Gastrocnemius medialis (tissue), 4 donors: ENCODE measurements at regions not wholly inside any gene's neighbourhood (a gene's known extent, or its start where the extent isn't known, plus 50 kb on each side); places are given as distances from the start of the nearest gene placed in this dataset.

Source experiments
- ATAC-seq, 2 donors: fragments of 150-250 bp; one replicate each; pipeline ENCODE4 v1.9.1; 2016
- DNase-seq, 2 donors: peaks; one replicate each; pipeline ENCODE4 v3.0.0-alpha.2; 2019
- H3K27ac ChIP-seq, 4 donors: fragments of 200-600 bp; sonication (generic); 1 replicate in 1 of 4; 2 replicates in 3 of 4; pipeline ENCODE4 v1.5.1; 2016 to 2018; ENCODE audit warnings: mild to moderate bottlenecking in 2 of 4, moderate library complexity in 1 of 4
- H3K27me3 ChIP-seq, 3 donors: fragments of 200-600 bp; sonication (generic) in 2 of 3; 1 replicate in 1 of 3; 2 replicates in 2 of 3; pipeline versions ENCODE4 v1.5.1 to v1.6.0; 2016 to 2019; ENCODE audit warnings: mild to moderate bottlenecking in 1 of 3, moderate library complexity in 1 of 3
- H3K36me3 ChIP-seq, 2 donors: fragments of 200-600 bp; sonication (generic) in 1 of 2; one replicate each; pipeline ENCODE4 v1.5.1; 2017 to 2018
- H3K4me1 ChIP-seq, 2 donors: fragments of 200-600 bp; sonication (generic) in 1 of 2; one replicate each; pipeline ENCODE4 v1.5.1; 2016 to 2017; ENCODE audit warnings: mild to moderate bottlenecking in 2 of 2
- H3K4me3 ChIP-seq, 4 donors: fragments of 200-600 bp; sonication (generic) in 3 of 4; 1 replicate in 1 of 4; 2 replicates in 3 of 4; pipeline ENCODE4 v1.5.1; 2016 to 2019; ENCODE audit warnings: mild to moderate bottlenecking in 2 of 4
- H3K9me3 ChIP-seq, 3 donors: fragments of 200-600 bp; sonication (generic) in 2 of 3; 1 replicate in 1 of 3; 2 replicates in 2 of 3; pipeline ENCODE4 v1.5.1; 2016 to 2019
- CTCF ChIP-seq, 5 experiments: fragments of 450-650 bp in 3 of 5; fragments of 200-600 bp in 2 of 5; sonication (generic) in 2 of 5; IDR thresholded peaks in 4 of 5; conservative IDR thresholded peaks in 1 of 5; 1 replicate in 4 of 5; 2 replicates in 1 of 5; pipeline ENCODE4 v1.5.1; 2016 to 2019; ENCODE audit warnings: antibody characterized with exemption in 5 of 5, mild to moderate bottlenecking in 3 of 5, moderate library complexity in 3 of 5
- POLR2A ChIP-seq, 2 donors: fragments of 450-650 bp; IDR thresholded peaks; one replicate each; pipeline ENCODE4 v1.6.1; 2017; ENCODE audit warnings: antibody characterized with exemption in 2 of 2, mild to moderate bottlenecking in 2 of 2, moderate library complexity in 2 of 2
- in situ Hi-C, 4 donors: fragments of 200-750 bp; cut with MboI; loops; one replicate each; pipeline versions ENCODE4 v1.15.0 to v1.8.0; 2017; ENCODE audit warnings: low sequenced_read_pairs in 4 of 4
- intact Hi-C: fragments of 100-400 bp; cut with DNase I; formaldehyde crosslinking; loops from one replicate; pipeline ENCODE4 v1.15.1; 2023; ENCODE audit warnings: low total_unique reads

GRCh38 chr3:145518639-145519038 is 642.3 kb downstream of the PLOD2 start:
- Histone ChIP-seq H3K27me3 (no peaks in the 10 kb centered on the region), H3K36me3 (no peaks in the 10 kb centered on the region), H3K9me3 (no peaks in the 10 kb centered on the region), H3K4me1 (no peaks in the 10 kb centered on the region), H3K4me3 (no peak overlapping the region), H3K27ac (no peak overlapping the region)
- ATAC-seq (no peak), DNase-seq (no peak)
- in situ Hi-C loops (no loop called here), intact Hi-C loops (no loop called here)
- no peak for TF ChIP-seq POLR2A (IDR thresholded peaks at IDR 0.05)
- TF ChIP-seq CTCF (IDR thresholded peaks at IDR 0.05 in 4 of 5, conservative IDR thresholded peaks at IDR 0.05 in 1 of 5) = no peak

DNA sequence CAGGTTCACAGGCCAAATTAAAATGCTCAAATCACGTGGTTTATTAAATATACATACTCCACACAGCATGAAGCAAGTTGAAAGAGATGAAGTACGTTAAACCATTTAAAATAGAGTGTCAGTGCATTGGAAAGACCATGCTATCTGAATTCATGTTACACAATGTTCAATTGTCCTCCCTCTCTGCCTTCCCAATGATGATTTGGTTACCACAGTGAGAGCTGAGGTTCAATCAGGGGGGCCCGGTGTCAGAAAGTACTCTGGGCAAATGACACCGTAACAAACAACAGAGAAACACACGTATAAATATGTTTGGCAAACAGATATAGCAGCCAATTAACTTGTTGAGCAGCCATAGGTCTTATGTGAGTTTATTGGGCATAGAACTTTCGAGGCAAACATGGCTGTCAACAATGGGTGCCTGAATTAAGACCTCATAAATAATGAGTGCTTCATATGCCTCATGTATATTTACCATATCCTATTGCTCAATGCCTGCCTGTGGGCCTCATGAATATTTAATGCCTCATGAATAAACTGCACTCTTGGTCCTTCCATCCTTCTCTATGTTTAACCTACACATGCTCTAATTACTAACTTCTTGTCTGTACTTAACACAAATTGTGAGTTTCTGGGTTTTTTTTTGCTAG is 641.5 kb downstream of the PLOD2 start:
- no peaks in the 10 kb centered on the region for H3K4me1 ChIP-seq
- no peak overlapping the region for H3K4me3 ChIP-seq
- H3K27me3 ChIP-seq = no peaks in the 10 kb centered on the region
- H3K36me3 ChIP-seq = no peaks in the 10 kb centered on the region
- intact Hi-C loops (no loop called here), in situ Hi-C loops (no loop called here)
- no peaks in the 10 kb centered on the region for H3K9me3 ChIP-seq
- ATAC-seq (no peak), DNase-seq (no peak)
- TF ChIP-seq POLR2A (IDR thresholded peaks at IDR 0.05) (no peak), CTCF (IDR thresholded peaks at IDR 0.05 in 4 of 5, conservative IDR thresholded peaks at IDR 0.05 in 1 of 5) (no peak)
- no peak overlapping the region for H3K27ac ChIP-seq

GRCh38 chr3:145522179-145522578 is 638.8 kb downstream of the PLOD2 start:
- Histone ChIP-seq H3K27ac (no peak overlapping the region), H3K4me3 (no peak overlapping the region), H3K9me3 (no peaks in the 10 kb centered on the region), H3K27me3 (no peaks in the 10 kb centered on the region), H3K36me3 (no peaks in the 10 kb centered on the region), H3K4me1 (no peaks in the 10 kb centered on the region)
- in situ Hi-C loops (no loop called here), intact Hi-C loops (no loop called here)
- DNase-seq = no peak
- ATAC-seq = no peak
- TF ChIP-seq POLR2A (IDR thresholded peaks at IDR 0.05) (no peak), CTCF (IDR thresholded peaks at IDR 0.05 in 4 of 5, conservative IDR thresholded peaks at IDR 0.05 in 1 of 5) (no peak)

DNA sequence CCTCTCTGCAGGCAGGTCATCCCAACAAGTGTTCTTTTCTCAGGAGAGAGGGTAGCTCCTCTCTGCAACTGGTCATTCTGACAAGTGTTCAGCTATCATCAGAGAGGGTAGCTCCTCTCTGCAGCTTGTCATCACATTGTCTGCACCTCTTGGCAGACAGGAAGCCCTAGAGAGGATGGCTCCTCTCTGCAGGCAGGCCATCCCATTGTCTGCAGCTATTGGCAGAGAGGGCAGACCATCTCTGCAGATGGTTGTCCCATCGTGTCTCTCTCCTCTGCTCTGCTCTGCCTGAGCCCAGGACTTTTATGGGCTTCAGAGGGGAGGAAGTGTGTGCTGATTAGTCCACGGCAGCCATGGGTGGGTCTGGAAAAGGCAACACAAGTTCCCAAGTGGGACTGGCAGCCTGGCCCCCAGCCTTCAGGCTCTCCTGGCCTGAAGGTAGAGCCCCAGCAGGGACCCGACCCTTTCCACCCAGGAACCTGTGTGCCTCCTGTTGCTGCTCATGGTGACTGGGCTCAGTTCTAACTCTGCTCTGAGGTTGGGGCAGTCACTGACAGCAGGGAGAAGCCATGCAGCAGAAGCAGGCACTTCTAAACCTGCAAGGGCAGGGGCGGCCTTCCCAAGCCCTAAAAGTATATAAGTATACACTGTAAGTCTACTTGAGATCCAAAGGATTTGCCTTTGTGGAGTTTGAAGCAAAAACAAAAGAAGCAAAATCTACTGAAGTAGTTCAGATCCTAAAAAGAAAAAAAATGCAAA is 637.9 kb downstream of the PLOD2 start:
- Histone ChIP-seq H3K4me3 (no peak overlapping the region), H3K4me1 (no peaks in the 10 kb centered on the region), H3K36me3 (no peaks in the 10 kb centered on the region), H3K9me3 (no peaks in the 10 kb centered on the region), H3K27me3 (no peaks in the 10 kb centered on the region), H3K27ac (no peak overlapping the region)
- ATAC-seq (no peak), DNase-seq (no peak)
- TF ChIP-seq CTCF (IDR thresholded peaks at IDR 0.05 in 4 of 5, conservative IDR thresholded peaks at IDR 0.05 in 1 of 5) = no peak
- no peak for TF ChIP-seq POLR2A (IDR thresholded peaks at IDR 0.05)
- in situ Hi-C loops (no loop called here), intact Hi-C loops (no loop called here)
